Neural cell (in vitro differentiated cells): ENCODE measurements at regions not wholly inside any gene's neighbourhood (a gene's known extent, or its start where the extent isn't known, plus 50 kb on each side); places are given as distances from the start of the nearest gene placed in this dataset.

Experiments
- H2AFZ ChIP-seq: fragments of 200-600, 300-800 bp; sonication (generic), shearing (Covaris generic); 2 replicates; pipeline ENCODE4 v1.6.0; 2014; ENCODE audit warnings: low read depth, mild to moderate bottlenecking, antibody characterized with exemption, low read length, moderate library complexity
- H3F3A ChIP-seq: fragments of 200-600 bp; shearing (Covaris generic); 2 replicates; pipeline ENCODE4 v1.6.1; 2016; ENCODE audit warnings: mild to moderate bottlenecking, moderate library complexity, mixed read lengths, antibody characterized with exemption, low read length; ENCODE audit not compliant: insufficient read depth, poor library complexity, severe bottlenecking
- H3K27ac ChIP-seq: fragments of 200-600, 300-800 bp; sonication (generic), shearing (Covaris generic); 2 replicates; pipeline ENCODE4 v1.5.1; 2014; ENCODE audit warnings: mild to moderate bottlenecking, low read length, moderate library complexity
- H3K27me3 ChIP-seq: fragments of 300-800, 200-600 bp; sonication (generic), shearing (Covaris generic); 2 replicates; pipeline ENCODE4 v1.6.0; 2014; ENCODE audit warnings: mild to moderate bottlenecking, low read depth, low read length, moderate library complexity; ENCODE audit not compliant: insufficient read depth
- H3K36me3 ChIP-seq: fragments of 300-800, 200-600 bp; sonication (generic), shearing (Covaris generic); 2 replicates; pipeline ENCODE4 v1.5.1; 2014; ENCODE audit warnings: mild to moderate bottlenecking, antibody characterized with exemption, low read length, moderate library complexity; ENCODE audit not compliant: insufficient read depth
- H3K4me2 ChIP-seq: fragments of 300-800, 200-600 bp; sonication (generic), shearing (Covaris generic); 2 replicates; pipeline ENCODE4 v1.6.0; 2014; ENCODE audit warnings: mild to moderate bottlenecking, low read length
- H3K4me3 ChIP-seq: fragments of 300-800, 200-600 bp; sonication (generic), shearing (Covaris generic); 2 replicates; pipeline ENCODE4 v1.5.1; 2014; ENCODE audit warnings: mild to moderate bottlenecking, low read length, moderate library complexity
- H3K79me2 ChIP-seq: fragments of 200-600 bp; shearing (Covaris generic); replicated peaks from 2 replicates; pipeline ENCODE4 v1.6.0; 2014; ENCODE audit warnings: mild to moderate bottlenecking, low read length, moderate library complexity; ENCODE audit not compliant: insufficient read depth
- H3K9ac ChIP-seq: fragments of 300-800, 200-600 bp; sonication (generic), shearing (Covaris generic); 2 replicates; pipeline ENCODE4 v1.6.1; 2016; ENCODE audit warnings: mild to moderate bottlenecking, low read length, mixed read lengths
- H3K9me2 ChIP-seq: fragments of 200-600 bp; shearing (Covaris generic); 2 replicates; pipeline ENCODE4 v1.6.1; 2016; ENCODE audit warnings: mild to moderate bottlenecking, low read length, mixed read lengths; ENCODE audit not compliant: insufficient read depth
- H3K9me3 ChIP-seq: fragments of 200-600, 300-800 bp; sonication (generic), shearing (Covaris generic); 2 replicates; pipeline ENCODE4 v1.6.1; 2016; ENCODE audit warnings: mild to moderate bottlenecking, mixed run types, low read length, moderate library complexity, mixed read lengths
- H4K20me1 ChIP-seq: fragments of 200-600 bp; shearing (Covaris generic); 2 replicates; pipeline ENCODE4 v1.6.1; 2016; ENCODE audit warnings: mild to moderate bottlenecking, mixed run types; ENCODE audit not compliant: insufficient read depth
- CTCF ChIP-seq: fragments of 450-650 bp; IDR thresholded peaks from 2 replicates; pipeline ENCODE4 v1.5.1; 2014; ENCODE audit warnings: antibody characterized with exemption, mild to moderate bottlenecking, moderate library complexity; ENCODE audit not compliant: poor library complexity, severe bottlenecking
- EP300 ChIP-seq: fragments of 450-650 bp; conservative IDR thresholded peaks from 2 replicates; pipeline ENCODE4 v1.6.1; 2014; ENCODE audit warnings: antibody characterized with exemption, mild to moderate bottlenecking, moderate library complexity; ENCODE audit not compliant: poor library complexity, severe bottlenecking
- EZH2 ChIP-seq: fragments of 200-600, 300-800 bp; shearing (Covaris generic), sonication (generic); IDR thresholded peaks from 2 replicates; pipeline ENCODE4 v1.6.1; 2014; ENCODE audit warnings: antibody characterized with exemption, low read length, borderline replicate concordance, mild to moderate bottlenecking; ENCODE audit not compliant: insufficient read depth, poor library complexity, severe bottlenecking
- MXI1 ChIP-seq: fragments of 450-650 bp; conservative IDR thresholded peaks from 2 replicates; pipeline ENCODE4 v1.6.1; 2014; ENCODE audit warnings: antibody characterized with exemption, mild to moderate bottlenecking; ENCODE audit not compliant: poor library complexity, severe bottlenecking
- POLR2AphosphoS5 ChIP-seq: IDR thresholded peaks from 2 replicates; pipeline ENCODE4 v1.6.1; 2012
- RAD21 ChIP-seq: fragments of 450-650 bp; conservative IDR thresholded peaks from 2 replicates; pipeline ENCODE4 v1.6.1; 2014; ENCODE audit warnings: antibody characterized with exemption, mild to moderate bottlenecking, moderate library complexity
- REST ChIP-seq: IDR thresholded peaks from 2 replicates; pipeline ENCODE4 v1.6.1; 2012; ENCODE audit warnings: borderline replicate concordance
- SMC3 ChIP-seq: fragments of 450-650 bp; conservative IDR thresholded peaks from 2 replicates; pipeline ENCODE4 v1.6.1; 2014; ENCODE audit warnings: antibody characterized with exemption, mild to moderate bottlenecking, moderate library complexity; ENCODE audit not compliant: poor library complexity
- TAF1 ChIP-seq: IDR thresholded peaks from 2 replicates; pipeline ENCODE4 v1.6.1; 2012; ENCODE audit warnings: low read depth

GRCh38 chr5:39598661-39599248 lies 174.0 kb upstream of the DAB2 start:
- H3K27me3 ChIP-seq = no peaks in the 10 kb centered on the region
- no peak overlapping the region for H3K4me3 ChIP-seq
- no peaks in the 10 kb centered on the region for H3K79me2 ChIP-seq
- no peaks in the 10 kb centered on the region for H3K9me3 ChIP-seq
- H3K27ac ChIP-seq = no peak overlapping the region
- H3K9ac ChIP-seq = no peak overlapping the region
- H3F3A ChIP-seq = no peaks in the 10 kb centered on the region
- no peak for TF ChIP-seq POLR2AphosphoS5
- TF ChIP-seq RAD21 = no peak
- TF ChIP-seq REST = no peak
- TF ChIP-seq EP300 = no peak
- TF ChIP-seq CTCF = no peak
- TF ChIP-seq EZH2 = no peak
- TF ChIP-seq MXI1 = no peak
- no peak for TF ChIP-seq TAF1
- no peak for TF ChIP-seq SMC3
- no peak overlapping the region for H3K4me2 ChIP-seq
- H2AFZ ChIP-seq = no peak overlapping the region
- no peaks in the 10 kb centered on the region for H3K9me2 ChIP-seq
- no peaks in the 10 kb centered on the region for H3K36me3 ChIP-seq
- no peaks in the 10 kb centered on the region for H4K20me1 ChIP-seq

GRCh38 chr5:39588179-39588578 lies 163.4 kb upstream of the DAB2 start:
- Histone ChIP-seq H3K4me2 (no peak overlapping the region), H3K79me2 (no peaks in the 10 kb centered on the region), H3K36me3 (no peaks in the 10 kb centered on the region), H3K27me3 (no peaks in the 10 kb centered on the region), H3K9me3 (no peaks in the 10 kb centered on the region), H3K9me2 (no peaks in the 10 kb centered on the region), H4K20me1 (no peaks in the 10 kb centered on the region), H3F3A (no peaks in the 10 kb centered on the region), H2AFZ (no peak overlapping the region), H3K9ac (no peak overlapping the region), H3K4me3 (no peak overlapping the region), H3K27ac (no peak overlapping the region)
- TF ChIP-seq CTCF = no peak
- TF ChIP-seq EP300 = no peak
- no peak for TF ChIP-seq RAD21
- no peak for TF ChIP-seq POLR2AphosphoS5
- TF ChIP-seq SMC3 = no peak
- TF ChIP-seq EZH2 = no peak
- no peak for TF ChIP-seq MXI1
- no peak for TF ChIP-seq TAF1
- no peak for TF ChIP-seq REST
